GM12873 (cell line): ENCODE measurements at regions not wholly inside any gene's neighbourhood (a gene's known extent, or its start where the extent isn't known, plus 50 kb on each side); places are given as distances from the start of the nearest gene placed in this dataset.

Source experiments
- CTCF ChIP-seq: IDR thresholded peaks from 2 replicates; pipeline ENCODE4 v1.5.1; 2012; ENCODE audit warnings: low read depth, mild to moderate bottlenecking, moderate library complexity, low read length, control low read depth; ENCODE audit not compliant: insufficient read depth; ENCODE audit errors: missing control alignments

DNA sequence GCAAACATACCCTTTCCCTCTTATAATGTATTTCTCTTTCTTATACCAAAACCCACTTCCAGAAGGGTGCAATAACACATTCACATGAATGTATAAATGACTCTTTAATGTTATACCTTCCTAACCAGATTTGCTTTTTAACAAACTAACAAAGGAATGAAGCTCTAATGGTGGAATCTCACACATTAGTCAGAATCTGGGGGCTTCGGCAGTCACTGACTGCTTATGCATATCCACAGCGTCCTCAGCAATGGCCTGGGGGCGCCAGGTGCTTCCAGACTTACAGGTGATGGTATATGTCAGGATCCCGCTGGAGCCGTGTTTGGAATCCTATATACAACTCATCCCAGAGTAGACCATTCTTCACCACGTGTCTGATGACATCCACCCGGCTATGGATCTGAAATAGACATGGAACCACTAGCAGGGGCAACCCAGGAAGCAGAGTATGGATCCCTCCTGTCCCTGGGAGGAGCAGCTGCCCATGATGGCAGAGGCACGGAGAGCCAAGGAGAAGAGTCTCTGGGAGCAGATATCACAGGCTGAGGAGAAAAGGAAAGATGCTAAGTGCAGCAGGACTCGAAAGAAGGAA lies 150.8 kb upstream of the RIPOR2 start:
- TF ChIP-seq CTCF, result no peak

GRCh38 chr6:25088513-25088912 lies 152.8 kb upstream of the RIPOR2 start:
- TF ChIP-seq CTCF, result no peak

DNA sequence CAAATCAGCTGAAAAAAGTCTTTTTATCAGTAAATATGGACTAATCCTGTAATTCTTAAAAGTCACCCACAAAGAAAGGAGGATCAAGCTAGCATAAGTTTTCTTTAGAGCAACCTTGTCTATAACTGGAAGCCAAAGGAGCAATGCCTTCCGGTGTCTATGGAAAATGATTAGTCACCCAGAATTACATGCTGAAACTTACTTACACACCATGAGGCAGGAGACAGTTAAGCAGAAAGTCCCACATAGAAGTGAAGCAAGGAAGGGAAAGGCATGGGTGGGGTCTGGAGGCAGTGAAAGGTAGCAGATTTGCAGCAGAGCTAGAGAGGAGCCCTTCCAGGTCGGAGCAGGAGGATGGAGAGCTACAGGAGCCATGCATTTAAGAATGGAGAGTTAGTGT lies 153.7 kb upstream of the RIPOR2 start:
- no peak for TF ChIP-seq CTCF

DNA sequence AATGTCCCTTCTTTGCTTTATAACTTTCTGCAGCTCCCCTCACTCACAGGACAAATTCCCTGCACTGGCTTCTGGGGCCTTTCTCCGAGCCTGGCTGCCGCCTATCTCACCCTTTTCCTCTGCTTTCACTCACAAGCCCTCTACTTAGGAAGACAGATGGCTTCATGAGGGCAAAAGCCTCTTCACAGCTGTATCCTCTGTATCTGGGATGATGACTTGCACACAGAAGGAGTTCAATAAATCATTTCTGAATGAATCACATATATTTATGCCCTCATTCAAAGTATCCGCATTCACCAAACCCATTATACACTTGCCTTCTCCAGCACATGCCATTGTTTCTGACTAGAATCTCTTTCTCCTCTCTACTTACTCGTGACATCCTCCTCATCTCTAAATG lies 159.0 kb upstream of the RIPOR2 start:
- TF ChIP-seq CTCF, result no peak

DNA sequence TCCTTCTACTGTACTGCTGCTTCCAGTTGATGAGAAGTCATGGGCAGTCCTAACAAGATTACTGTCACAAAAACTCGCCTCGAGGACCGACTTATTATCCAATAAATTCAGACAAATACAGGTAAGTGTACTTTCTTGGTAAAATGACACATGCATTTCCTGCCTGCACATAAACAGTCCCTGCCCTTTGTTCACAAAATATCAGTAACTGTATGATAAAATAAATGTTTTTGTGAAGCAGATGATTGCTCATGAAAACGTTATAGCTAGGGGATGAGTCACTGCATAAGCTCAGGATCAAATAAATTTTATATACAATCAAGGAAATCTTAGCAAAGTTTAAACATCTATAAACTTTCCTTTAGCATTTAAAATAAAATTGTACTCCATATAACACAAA lies 164.5 kb upstream of the RIPOR2 start:
- TF ChIP-seq CTCF, result no peak

GRCh38 chr6:25103603-25104002 lies 167.8 kb upstream of the RIPOR2 start:
- TF ChIP-seq CTCF, result no peak

DNA sequence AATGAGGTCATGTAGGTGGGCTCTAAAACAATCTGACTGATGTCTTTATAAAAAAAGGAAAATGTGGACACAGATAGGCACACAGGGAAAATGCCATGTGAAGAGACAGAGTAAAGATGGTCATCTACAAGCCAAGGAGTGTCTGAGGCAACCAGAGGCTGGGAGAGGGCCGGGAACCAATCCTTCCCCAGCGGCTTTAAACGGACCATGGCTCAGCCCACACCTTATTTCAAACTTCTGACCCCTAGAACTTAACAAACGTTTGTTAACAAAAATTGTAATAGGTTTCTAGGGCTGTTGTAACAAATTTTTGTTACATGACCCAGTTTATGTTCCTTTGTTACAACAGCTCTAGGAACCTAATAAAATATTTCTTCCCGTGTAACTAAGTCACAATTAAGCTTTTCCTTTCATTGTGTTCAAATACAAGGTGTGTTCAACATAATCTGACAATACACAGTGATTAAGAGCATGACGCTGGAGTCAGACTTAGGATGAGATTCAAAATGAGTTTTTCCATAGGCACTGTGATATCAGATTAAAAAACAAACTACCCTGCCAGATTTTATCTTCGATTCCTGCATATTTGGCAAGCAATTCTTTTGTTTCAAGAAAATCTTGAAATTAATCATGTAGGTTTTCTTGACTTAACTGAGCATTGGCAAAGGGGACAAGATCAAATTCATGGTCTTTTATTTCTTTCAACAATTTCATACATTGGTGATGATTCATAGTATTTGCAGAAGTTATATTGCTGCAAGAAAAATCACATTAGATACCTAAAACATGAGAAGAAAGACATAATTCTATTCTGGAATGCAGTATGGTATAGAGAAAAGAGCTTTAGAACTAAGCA lies 169.5 kb upstream of the RIPOR2 start:
- TF ChIP-seq CTCF, result no peak
